GM12892 (cell line): ENCODE measurements at regions not wholly inside any gene's neighbourhood (a gene's known extent, or its start where the extent isn't known, plus 50 kb on each side); places are given as distances from the start of the nearest gene placed in this dataset.

ENCODE experiments used
- POLR2A ChIP-seq: IDR thresholded peaks from 2 replicates; pipeline ENCODE4 v1.6.1; 2011; ENCODE audit warnings: low read depth, low read length, control low read depth
- POLR2AphosphoS5 ChIP-seq: IDR thresholded peaks from 2 replicates; pipeline ENCODE4 v1.6.1; 2011; ENCODE audit warnings: low read depth, low read length, control low read depth
- TAF1 ChIP-seq: IDR thresholded peaks from 2 replicates; pipeline ENCODE4 v1.6.1; 2011; ENCODE audit warnings: low read depth, mild to moderate bottlenecking, control low read depth, low read length, borderline replicate concordance

DNA sequence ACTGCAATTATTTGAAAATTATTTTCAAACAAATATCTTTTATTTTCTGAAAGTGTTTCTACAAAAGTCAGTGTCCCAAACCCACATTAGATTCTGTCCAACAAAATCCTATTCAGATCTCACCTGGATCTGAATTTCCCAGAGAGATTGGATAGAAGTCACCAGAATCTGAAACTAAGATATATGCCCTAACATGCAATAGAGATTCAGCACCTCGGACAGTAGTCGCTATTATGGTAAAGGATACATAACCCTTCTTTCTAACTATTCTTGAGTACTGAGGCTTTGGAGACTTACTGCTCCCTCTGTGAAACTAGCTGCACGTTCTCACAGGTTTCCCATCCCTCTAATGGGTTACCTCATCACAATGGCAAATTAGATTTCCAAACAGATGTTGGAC, 151.4 kb downstream of the ID4 start:
- no peak for TF ChIP-seq TAF1
- TF ChIP-seq POLR2A, result no peak
- TF ChIP-seq POLR2AphosphoS5, result no peak
